ENCODE measurements at regions not wholly inside any gene's neighbourhood (a gene's known extent, or its start where the extent isn't known, plus 50 kb on each side); places are given as distances from the start of the nearest gene placed in this dataset.

DNA sequence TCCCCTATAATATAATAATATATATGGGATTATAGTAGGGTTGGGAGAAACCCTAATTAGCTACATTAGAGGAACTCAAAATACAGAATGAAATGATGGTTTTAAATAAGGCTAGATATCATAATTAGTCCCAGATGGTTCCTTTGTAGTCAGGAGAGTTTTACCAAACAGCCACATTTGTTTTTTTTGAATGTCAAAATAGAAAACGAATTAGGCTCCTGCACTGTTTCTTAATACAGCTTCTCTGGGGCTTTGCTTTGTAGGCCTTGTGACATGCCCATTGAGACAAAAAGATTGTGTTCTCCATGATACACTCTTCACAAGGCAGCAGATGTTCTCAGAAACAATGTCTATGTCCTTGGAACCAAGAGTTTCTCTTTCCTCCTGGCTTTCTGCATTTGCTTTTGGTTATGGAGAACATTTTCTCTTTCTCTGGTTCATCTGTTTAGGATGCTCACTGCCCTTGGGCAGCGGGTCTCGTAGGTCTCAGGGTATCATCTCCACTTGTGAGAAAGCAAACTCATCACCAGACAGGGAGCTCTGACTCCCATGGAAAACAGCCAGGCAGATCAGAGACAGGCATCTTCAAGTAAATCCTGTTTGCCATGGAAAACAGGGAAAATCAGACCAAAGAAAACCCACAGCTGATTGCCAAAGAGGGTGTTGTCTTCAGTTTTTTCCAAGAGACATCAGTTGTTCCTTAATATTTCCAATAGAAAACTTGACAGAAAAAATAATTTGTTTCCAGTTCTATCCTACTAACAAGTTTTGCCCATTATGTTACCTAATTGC, 54.1 kb upstream of the RPS23 start (continued):
- TF ChIP-seq, protein P1, sequence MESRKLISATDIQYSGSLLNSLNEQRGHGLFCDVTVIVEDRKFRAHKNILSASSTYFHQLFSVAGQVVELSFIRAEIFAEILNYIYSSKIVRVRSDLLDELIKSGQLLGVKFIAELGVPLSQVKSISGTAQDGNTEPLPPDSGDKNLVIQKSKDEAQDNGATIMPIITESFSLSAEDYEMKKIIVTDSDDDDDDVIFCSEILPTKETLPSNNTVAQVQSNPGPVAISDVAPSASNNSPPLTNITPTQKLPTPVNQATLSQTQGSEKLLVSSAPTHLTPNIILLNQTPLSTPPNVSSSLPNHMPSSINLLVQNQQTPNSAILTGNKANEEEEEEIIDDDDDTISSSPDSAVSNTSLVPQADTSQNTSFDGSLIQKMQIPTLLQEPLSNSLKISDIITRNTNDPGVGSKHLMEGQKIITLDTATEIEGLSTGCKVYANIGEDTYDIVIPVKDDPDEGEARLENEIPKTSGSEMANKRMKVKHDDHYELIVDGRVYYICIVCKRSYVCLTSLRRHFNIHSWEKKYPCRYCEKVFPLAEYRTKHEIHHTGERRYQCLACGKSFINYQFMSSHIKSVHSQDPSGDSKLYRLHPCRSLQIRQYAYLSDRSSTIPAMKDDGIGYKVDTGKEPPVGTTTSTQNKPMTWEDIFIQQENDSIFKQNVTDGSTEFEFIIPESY (IDR thresholded peaks at IDR 0.05): no peak
- TF ChIP-seq FOXA1 (IDR thresholded peaks at IDR 0.05): no peak

DNA sequence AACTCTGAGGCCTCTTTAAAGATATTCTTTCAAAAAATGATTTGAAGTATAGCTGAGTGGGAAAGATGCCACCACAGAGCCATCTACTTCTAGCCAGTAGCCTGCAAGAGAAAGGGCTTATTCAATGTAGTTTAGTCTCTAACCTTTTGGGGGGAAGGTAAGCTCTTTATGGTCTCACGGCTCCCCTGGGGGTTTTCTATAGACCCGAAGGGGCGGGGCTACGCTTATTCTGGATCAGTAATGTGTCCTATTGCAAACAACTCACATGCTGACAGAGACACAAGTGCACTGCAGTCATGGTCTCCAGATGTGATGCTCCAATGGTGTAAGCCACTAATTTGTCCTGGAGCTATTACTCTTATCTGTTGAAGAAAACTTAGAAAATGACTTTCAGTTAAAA, 53.4 kb upstream of the RPS23 start:
- Histone ChIP-seq H3K4me3 (ENCODE audit: low read depth in 1 of 3, low read length in 3 of 3) (no peak overlapping the region), H3K9me3 (ENCODE audit: control insufficient read depth in 4 of 4, low read length in 3 of 4) (no peaks in the 10 kb centered on the region), H3K27me3 (ENCODE audit: control insufficient read depth in 4 of 4, insufficient read depth in 4 of 4, low read length in 3 of 4) (no peaks in the 10 kb centered on the region), H3K27ac (ENCODE audit: low read depth in 1 of 2, low read length in 2 of 2) (no peak overlapping the region), H3K9ac (ENCODE audit: low read depth in 1 of 2, low read length in 2 of 2) (no peak overlapping the region), H3K36me3 (ENCODE audit: control insufficient read depth in 4 of 4, insufficient read depth in 3 of 4, low read depth in 1 of 4, low read length in 3 of 4) (no peaks in the 10 kb centered on the region), H3K4me1 (ENCODE audit: control insufficient read depth in 4 of 4, insufficient read depth in 4 of 4, low read length in 3 of 4) (no peaks in the 10 kb centered on the region)
- TF ChIP-seq RXRA (IDR thresholded peaks at IDR 0.05) (no peak), YY1 (IDR thresholded peaks at IDR 0.05) (no peak), FOXA1 (IDR thresholded peaks at IDR 0.05) (no peak), NR2F2 (IDR thresholded peaks at IDR 0.05) (no peak), JUND (IDR thresholded peaks at IDR 0.05) (no peak), RAD21 (IDR thresholded peaks at IDR 0.05) (no peak), HNF4A (conservative IDR thresholded peaks at IDR 0.05) (no peak), EGR1 (IDR thresholded peaks at IDR 0.05; ENCODE audit: low read depth in 2 of 2) (no peak), FOXA2 (IDR thresholded peaks at IDR 0.05) (no peak), GABPA (IDR thresholded peaks at IDR 0.05 in 1 of 2, conservative IDR thresholded peaks at IDR 0.05 in 1 of 2) (no peak), SP1 (IDR thresholded peaks at IDR 0.05) (no peak), HNF4G (IDR thresholded peaks at IDR 0.05) (no peak), TAF1 (conservative IDR thresholded peaks at IDR 0.05) (no peak)
- TF ChIP-seq, protein P2, sequence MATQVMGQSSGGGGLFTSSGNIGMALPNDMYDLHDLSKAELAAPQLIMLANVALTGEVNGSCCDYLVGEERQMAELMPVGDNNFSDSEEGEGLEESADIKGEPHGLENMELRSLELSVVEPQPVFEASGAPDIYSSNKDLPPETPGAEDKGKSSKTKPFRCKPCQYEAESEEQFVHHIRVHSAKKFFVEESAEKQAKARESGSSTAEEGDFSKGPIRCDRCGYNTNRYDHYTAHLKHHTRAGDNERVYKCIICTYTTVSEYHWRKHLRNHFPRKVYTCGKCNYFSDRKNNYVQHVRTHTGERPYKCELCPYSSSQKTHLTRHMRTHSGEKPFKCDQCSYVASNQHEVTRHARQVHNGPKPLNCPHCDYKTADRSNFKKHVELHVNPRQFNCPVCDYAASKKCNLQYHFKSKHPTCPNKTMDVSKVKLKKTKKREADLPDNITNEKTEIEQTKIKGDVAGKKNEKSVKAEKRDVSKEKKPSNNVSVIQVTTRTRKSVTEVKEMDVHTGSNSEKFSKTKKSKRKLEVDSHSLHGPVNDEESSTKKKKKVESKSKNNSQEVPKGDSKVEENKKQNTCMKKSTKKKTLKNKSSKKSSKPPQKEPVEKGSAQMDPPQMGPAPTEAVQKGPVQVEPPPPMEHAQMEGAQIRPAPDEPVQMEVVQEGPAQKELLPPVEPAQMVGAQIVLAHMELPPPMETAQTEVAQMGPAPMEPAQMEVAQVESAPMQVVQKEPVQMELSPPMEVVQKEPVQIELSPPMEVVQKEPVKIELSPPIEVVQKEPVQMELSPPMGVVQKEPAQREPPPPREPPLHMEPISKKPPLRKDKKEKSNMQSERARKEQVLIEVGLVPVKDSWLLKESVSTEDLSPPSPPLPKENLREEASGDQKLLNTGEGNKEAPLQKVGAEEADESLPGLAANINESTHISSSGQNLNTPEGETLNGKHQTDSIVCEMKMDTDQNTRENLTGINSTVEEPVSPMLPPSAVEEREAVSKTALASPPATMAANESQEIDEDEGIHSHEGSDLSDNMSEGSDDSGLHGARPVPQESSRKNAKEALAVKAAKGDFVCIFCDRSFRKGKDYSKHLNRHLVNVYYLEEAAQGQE (IDR thresholded peaks at IDR 0.05): no peak
- TF ChIP-seq, protein P3, sequence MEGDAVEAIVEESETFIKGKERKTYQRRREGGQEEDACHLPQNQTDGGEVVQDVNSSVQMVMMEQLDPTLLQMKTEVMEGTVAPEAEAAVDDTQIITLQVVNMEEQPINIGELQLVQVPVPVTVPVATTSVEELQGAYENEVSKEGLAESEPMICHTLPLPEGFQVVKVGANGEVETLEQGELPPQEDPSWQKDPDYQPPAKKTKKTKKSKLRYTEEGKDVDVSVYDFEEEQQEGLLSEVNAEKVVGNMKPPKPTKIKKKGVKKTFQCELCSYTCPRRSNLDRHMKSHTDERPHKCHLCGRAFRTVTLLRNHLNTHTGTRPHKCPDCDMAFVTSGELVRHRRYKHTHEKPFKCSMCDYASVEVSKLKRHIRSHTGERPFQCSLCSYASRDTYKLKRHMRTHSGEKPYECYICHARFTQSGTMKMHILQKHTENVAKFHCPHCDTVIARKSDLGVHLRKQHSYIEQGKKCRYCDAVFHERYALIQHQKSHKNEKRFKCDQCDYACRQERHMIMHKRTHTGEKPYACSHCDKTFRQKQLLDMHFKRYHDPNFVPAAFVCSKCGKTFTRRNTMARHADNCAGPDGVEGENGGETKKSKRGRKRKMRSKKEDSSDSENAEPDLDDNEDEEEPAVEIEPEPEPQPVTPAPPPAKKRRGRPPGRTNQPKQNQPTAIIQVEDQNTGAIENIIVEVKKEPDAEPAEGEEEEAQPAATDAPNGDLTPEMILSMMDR (IDR thresholded peaks at IDR 0.05; ENCODE audit: low read depth, low read length, missing input control): no peak
- TF ChIP-seq, protein P4, sequence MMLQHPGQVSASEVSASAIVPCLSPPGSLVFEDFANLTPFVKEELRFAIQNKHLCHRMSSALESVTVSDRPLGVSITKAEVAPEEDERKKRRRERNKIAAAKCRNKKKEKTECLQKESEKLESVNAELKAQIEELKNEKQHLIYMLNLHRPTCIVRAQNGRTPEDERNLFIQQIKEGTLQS (IDR thresholded peaks at IDR 0.05): no peak
- TF ChIP-seq, protein P1 (IDR thresholded peaks at IDR 0.05): no peak
- TF ChIP-seq, protein P5, sequence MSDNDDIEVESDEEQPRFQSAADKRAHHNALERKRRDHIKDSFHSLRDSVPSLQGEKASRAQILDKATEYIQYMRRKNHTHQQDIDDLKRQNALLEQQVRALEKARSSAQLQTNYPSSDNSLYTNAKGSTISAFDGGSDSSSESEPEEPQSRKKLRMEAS (IDR thresholded peaks at IDR 0.05): no peak
- WGBS: 97% methylated on average over 4 of the region's 4 CpGs
- no peak for DNase-seq (ENCODE audit: low spot score)
